DOHH2 (cell line): ENCODE measurements at regions not wholly inside any gene's neighbourhood (a gene's known extent, or its start where the extent isn't known, plus 50 kb on each side); places are given as distances from the start of the nearest gene placed in this dataset.
"Not testable (repeated sequence)": the region's sequence is repeated elsewhere in the genome, so short reads cannot be mapped to it uniquely, and the experiment has no call there.

Experiments
- H3F3A ChIP-seq: fragments of 200-600 bp; sonication (generic), shearing (Covaris generic); 2 replicates; pipeline ENCODE4 v1.6.0; 2016; ENCODE audit warnings: antibody characterized with exemption, mild to moderate bottlenecking; ENCODE audit not compliant: control insufficient read depth, insufficient read depth
- H3K27ac ChIP-seq: fragments of 200-600 bp; sonication (generic); 2 replicates; pipeline ENCODE4 v1.5.1; 2014; ENCODE audit warnings: low read depth, mild to moderate bottlenecking, low read length, moderate library complexity
- H3K27me3 ChIP-seq: fragments of 200-600 bp; sonication (generic); 2 replicates; pipeline ENCODE4 v1.6.1; 2014; ENCODE audit warnings: mild to moderate bottlenecking, low read length, mixed read lengths; ENCODE audit not compliant: control insufficient read depth
- H3K36me3 ChIP-seq: fragments of 200-600 bp; sonication (generic); 2 replicates; pipeline ENCODE4 v1.6.1; 2014; ENCODE audit warnings: mild to moderate bottlenecking, low read length, moderate library complexity, mixed read lengths; ENCODE audit not compliant: control insufficient read depth
- H3K4me1 ChIP-seq: fragments of 200-600 bp; sonication (generic); 2 replicates; pipeline ENCODE4 v1.6.1; 2014; ENCODE audit warnings: mild to moderate bottlenecking, low read length, mixed read lengths; ENCODE audit not compliant: control insufficient read depth
- H3K4me2 ChIP-seq: fragments of 200-600 bp; sonication (generic); 2 replicates; pipeline ENCODE4 v1.6.0; 2014; ENCODE audit warnings: mild to moderate bottlenecking, low read length, moderate library complexity
- H3K4me3 ChIP-seq: fragments of 200-600 bp; sonication (generic); 2 replicates; pipeline ENCODE4 v1.5.1; 2014; ENCODE audit warnings: mild to moderate bottlenecking, low read length, mixed read lengths
- H3K79me2 ChIP-seq: fragments of 200-600 bp; sonication (generic); 2 replicates; pipeline ENCODE4 v1.6.1; 2014; ENCODE audit warnings: mild to moderate bottlenecking, low read length, mixed read lengths; ENCODE audit not compliant: control insufficient read depth
- H3K9me2 ChIP-seq: fragments of 200-600 bp; sonication (generic); replicated peaks from 2 replicates; pipeline ENCODE4 v1.6.1; 2014; ENCODE audit warnings: mild to moderate bottlenecking, low read length, mixed read lengths; ENCODE audit not compliant: control insufficient read depth
- H3K9me3 ChIP-seq: fragments of 200-600 bp; sonication (generic); 2 replicates; pipeline ENCODE4 v1.6.1; 2014; ENCODE audit warnings: antibody characterized with exemption, low read length, mixed read lengths; ENCODE audit not compliant: control insufficient read depth, insufficient read depth
- H4K20me1 ChIP-seq: fragments of 200-600 bp; sonication (generic); 2 replicates; pipeline ENCODE4 v1.6.0; 2014; ENCODE audit warnings: low read depth, mild to moderate bottlenecking, antibody characterized with exemption, low read length, moderate library complexity; ENCODE audit not compliant: control insufficient read depth, insufficient read depth
- EZH2phosphoT487 ChIP-seq: fragments of 200-600 bp; sonication (generic); IDR thresholded peaks from 2 replicates; pipeline ENCODE4 v1.6.1; 2017; ENCODE audit warnings: borderline replicate concordance, mild to moderate bottlenecking, antibody characterized with exemption, low read length, moderate library complexity, mixed read lengths
- TF ChIP-seq, protein P1 (sequence below): fragments of 200-600 bp; sonication (generic); IDR thresholded peaks from one replicate; pipeline ENCODE4 v1.5.1; 2014; ENCODE audit warnings: antibody characterized with exemption, mild to moderate bottlenecking, low read depth, low read length; ENCODE audit not compliant: poor library complexity, severe bottlenecking

- H3K27ac ChIP-seq: no peak overlapping the region
- H3K9me2 ChIP-seq: no peaks in the 10 kb centered on the region
- no peaks in the 10 kb centered on the region for H3F3A ChIP-seq
- H3K4me1 ChIP-seq: no peaks in the 10 kb centered on the region
- no peak overlapping the region for H3K4me3 ChIP-seq
- no peaks in the 10 kb centered on the region for H4K20me1 ChIP-seq
- peaks cover 11% of the 10 kb centered on the region for H3K9me3 ChIP-seq
- H3K79me2 ChIP-seq: no peaks in the 10 kb centered on the region
- H3K4me2 ChIP-seq: no peak overlapping the region
- no peaks in the 10 kb centered on the region for H3K36me3 ChIP-seq
- H3K27me3 ChIP-seq: no peaks in the 10 kb centered on the region
- TF ChIP-seq EZH2phosphoT487: no peak
- TF ChIP-seq, protein P1, sequence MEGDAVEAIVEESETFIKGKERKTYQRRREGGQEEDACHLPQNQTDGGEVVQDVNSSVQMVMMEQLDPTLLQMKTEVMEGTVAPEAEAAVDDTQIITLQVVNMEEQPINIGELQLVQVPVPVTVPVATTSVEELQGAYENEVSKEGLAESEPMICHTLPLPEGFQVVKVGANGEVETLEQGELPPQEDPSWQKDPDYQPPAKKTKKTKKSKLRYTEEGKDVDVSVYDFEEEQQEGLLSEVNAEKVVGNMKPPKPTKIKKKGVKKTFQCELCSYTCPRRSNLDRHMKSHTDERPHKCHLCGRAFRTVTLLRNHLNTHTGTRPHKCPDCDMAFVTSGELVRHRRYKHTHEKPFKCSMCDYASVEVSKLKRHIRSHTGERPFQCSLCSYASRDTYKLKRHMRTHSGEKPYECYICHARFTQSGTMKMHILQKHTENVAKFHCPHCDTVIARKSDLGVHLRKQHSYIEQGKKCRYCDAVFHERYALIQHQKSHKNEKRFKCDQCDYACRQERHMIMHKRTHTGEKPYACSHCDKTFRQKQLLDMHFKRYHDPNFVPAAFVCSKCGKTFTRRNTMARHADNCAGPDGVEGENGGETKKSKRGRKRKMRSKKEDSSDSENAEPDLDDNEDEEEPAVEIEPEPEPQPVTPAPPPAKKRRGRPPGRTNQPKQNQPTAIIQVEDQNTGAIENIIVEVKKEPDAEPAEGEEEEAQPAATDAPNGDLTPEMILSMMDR: no peak
Measured at GRCh38 chr5:82975396-82975795, 101.8 kb downstream of the TMEM167A start.

DNA sequence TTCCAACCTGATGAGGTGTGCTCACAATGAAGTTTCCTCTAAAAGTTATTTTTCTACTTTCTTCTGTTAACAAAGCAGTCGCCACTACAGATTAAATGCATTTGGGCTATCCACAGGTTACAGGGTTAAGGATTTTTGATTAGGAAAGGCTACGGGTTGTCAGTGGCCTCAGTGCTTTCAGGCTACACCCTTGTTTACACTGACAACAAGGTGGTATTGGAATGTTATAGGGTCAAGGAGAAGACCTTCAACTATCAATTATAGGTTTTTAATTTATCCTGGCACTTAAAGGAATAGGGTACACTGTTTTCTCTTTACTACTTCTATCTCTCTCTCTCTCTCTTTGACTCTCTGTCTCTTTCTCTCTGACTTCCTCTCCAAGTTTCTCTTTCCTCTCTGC, 102.8 kb downstream of the TMEM167A start:
- not testable (repeated sequence) for H3K27ac ChIP-seq, H3F3A ChIP-seq, H3K4me1 ChIP-seq, H3K79me2 ChIP-seq, H3K36me3 ChIP-seq, H3K27me3 ChIP-seq, H4K20me1 ChIP-seq, H3K9me2 ChIP-seq, H3K4me3 ChIP-seq, H3K4me2 ChIP-seq
- peaks cover 11% of the 10 kb centered on the region for H3K9me3 ChIP-seq

- TF ChIP-seq EZH2phosphoT487: no peak
- TF ChIP-seq, protein P1: no peak
- Histone ChIP-seq H3K4me2 (no peak overlapping the region), H3K27ac (no peak overlapping the region), H4K20me1 (no peaks in the 10 kb centered on the region), H3K36me3 (no peaks in the 10 kb centered on the region), H3K9me3 (peaks cover 11% of the 10 kb centered on the region), H3K9me2 (no peaks in the 10 kb centered on the region), H3K4me3 (no peak overlapping the region), H3K27me3 (no peaks in the 10 kb centered on the region), H3K4me1 (no peaks in the 10 kb centered on the region), H3K79me2 (no peaks in the 10 kb centered on the region), H3F3A (no peaks in the 10 kb centered on the region)
Measured at GRCh38 chr5:82971901-82972300, 105.3 kb downstream of the TMEM167A start.

DNA sequence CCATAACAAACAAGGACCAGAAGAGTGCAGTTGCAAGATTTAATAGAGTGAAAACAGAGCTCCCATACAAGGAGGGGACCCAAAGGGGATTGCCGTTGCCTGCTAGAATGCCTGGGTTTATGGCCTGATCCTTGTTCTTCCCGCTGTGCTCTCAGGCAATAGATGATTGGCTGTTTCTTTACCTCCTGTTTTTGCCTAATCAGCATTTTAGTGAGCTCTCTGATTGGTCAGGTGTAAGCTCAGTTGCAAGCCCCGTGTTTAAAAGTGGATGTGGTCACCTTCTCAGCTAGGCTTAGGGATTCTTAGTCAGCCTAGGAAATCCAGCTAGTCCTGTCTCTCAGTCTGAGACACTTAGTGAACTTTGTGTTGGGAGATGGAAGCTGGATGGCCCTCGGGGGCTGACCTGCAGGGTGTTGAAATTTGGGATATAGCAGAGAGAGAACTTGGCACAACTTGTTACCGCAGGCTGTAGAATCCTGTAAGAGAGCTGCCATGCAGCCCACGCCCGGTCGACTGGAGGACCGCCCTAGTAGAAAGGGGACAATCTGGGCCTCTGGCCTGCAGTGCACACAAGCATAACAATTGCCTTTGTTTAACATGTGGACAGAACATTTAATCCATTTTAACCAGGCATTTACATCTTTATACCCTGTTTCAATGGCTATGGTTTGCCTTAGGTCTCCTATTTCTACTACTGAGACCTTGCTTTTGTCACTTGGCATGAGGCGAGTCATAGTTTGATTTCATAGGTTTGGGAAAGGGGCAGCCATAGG, 106.0 kb downstream of the TMEM167A start:
- H3F3A ChIP-seq, H3K27ac ChIP-seq, H4K20me1 ChIP-seq, H3K36me3 ChIP-seq, H3K79me2 ChIP-seq, H3K9me2 ChIP-seq, H3K27me3 ChIP-seq, H3K4me3 ChIP-seq, H3K4me2 ChIP-seq, H3K4me1 ChIP-seq: not testable (repeated sequence)
- peaks cover 11% of the 10 kb centered on the region for H3K9me3 ChIP-seq

- H3K4me1 ChIP-seq, H3K4me3 ChIP-seq, H3F3A ChIP-seq, H3K27me3 ChIP-seq, H3K9me3 ChIP-seq, H3K36me3 ChIP-seq, H3K4me2 ChIP-seq, H3K79me2 ChIP-seq, H3K9me2 ChIP-seq, H3K27ac ChIP-seq, H4K20me1 ChIP-seq: not testable (repeated sequence)
Measured at GRCh38 chr5:82969221-82969976, 107.8 kb downstream of the TMEM167A start.
